ENCODE measurements at regions not wholly inside any gene's neighbourhood (a gene's known extent, or its start where the extent isn't known, plus 50 kb on each side); places are given as distances from the start of the nearest gene placed in this dataset.

DNA sequence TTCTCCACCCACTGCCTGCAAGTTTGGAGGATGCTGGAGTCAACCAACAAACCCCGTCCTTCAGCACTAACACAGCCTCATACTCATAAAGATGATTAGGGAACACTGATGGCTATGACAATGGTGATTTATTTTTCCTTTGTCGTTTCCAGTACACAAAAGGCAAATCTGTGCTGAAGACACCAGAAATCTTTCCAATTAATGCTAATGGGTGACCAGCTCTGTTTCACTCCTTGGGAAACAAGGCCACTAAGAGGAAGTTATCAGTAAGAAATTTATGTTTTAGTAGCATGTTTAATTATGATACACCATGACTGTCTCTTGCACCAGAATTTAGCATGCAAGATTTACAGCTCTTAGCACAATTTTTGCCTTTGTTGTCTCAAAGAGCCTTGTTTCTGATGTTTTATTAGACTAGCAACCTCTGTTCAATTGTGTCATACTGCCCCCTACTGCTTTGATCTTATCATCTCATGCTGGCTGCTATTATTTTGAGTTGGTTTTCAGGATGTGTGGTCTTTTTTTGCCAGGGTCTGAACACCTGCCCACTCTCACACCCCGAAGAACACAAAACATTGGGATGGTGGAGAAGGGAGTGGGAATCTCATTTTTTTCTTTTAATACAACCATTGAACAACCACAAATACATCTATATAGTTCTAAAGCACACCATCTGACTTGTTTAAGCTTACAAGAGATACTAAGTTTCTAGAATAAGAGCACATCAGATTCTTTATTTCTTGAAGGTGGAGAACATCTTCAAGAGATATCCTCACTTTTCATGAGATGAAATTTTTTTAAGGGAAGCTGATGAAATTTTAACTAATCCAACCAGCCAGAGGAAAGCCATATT, 160.9 kb downstream of the SPTSSA start:
- peak; percentile 86 for TF ChIP-seq CTCF (IDR thresholded peaks at IDR 0.05; ENCODE audit: poor library complexity, severe bottlenecking)
- TF ChIP-seq POLR2AphosphoS5 (IDR thresholded peaks at IDR 0.05), result no peak
- TF ChIP-seq TAF1 (IDR thresholded peaks at IDR 0.05; ENCODE audit: low read depth), result no peak
